SH-SY5Y (cell line): ENCODE measurements at regions not wholly inside any gene's neighbourhood (a gene's known extent, or its start where the extent isn't known, plus 50 kb on each side); places are given as distances from the start of the nearest gene placed in this dataset.

ENCODE experiments used
- GATA2 ChIP-seq: IDR thresholded peaks from 2 replicates; pipeline ENCODE4 v1.6.1; 2011; ENCODE audit warnings: mild to moderate bottlenecking, low read depth, low read length
- GATA3 ChIP-seq: IDR thresholded peaks from 2 replicates; pipeline ENCODE4 v1.6.1; 2011; ENCODE audit warnings: low read depth, mild to moderate bottlenecking, low read length, moderate library complexity

DNA sequence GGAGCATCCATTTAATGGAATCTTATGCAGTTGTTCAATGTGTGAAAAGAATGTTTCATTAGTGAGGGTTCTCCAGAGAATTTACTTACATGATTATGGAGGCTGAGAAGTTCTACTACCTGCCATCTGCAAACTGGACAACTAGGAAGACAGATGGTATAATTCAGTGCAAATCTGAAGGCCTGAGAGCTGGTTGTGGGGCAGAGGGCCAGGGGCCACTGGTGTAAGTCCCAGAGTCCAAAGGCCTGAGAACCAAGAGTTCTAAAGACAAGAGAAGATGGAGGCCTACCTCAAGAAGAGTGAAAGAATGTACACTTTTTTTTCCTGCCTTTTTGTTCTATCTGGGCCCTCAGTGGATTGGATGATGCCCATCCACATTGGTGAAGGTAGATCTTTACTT, 114.8 kb downstream of the DDX1 start:
- no peak for TF ChIP-seq GATA2
- no peak for TF ChIP-seq GATA3
